ENCODE measurements at regions not wholly inside any gene's neighbourhood (a gene's known extent, or its start where the extent isn't known, plus 50 kb on each side); places are given as distances from the start of the nearest gene placed in this dataset.

DNA sequence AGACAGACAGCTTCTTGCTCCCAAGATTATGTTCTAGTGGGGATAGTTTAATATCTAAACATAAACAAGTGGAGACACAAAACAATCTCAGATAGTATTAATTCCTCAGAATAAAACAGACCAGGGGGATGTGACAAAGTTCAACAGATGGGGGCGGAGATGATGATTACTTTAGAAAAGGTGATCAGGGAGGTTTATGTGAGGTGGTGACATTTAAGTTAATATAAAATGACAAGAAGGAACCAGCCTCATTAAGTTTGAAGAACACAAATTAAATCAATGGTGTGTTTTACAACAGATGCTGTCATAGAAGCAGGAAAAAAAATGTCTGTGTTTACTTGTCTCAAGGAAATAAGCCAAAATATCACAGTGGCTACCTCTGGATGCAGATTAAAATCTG lies 119.6 kb upstream of the HMHB1 start:
- TF ChIP-seq, protein P1, sequence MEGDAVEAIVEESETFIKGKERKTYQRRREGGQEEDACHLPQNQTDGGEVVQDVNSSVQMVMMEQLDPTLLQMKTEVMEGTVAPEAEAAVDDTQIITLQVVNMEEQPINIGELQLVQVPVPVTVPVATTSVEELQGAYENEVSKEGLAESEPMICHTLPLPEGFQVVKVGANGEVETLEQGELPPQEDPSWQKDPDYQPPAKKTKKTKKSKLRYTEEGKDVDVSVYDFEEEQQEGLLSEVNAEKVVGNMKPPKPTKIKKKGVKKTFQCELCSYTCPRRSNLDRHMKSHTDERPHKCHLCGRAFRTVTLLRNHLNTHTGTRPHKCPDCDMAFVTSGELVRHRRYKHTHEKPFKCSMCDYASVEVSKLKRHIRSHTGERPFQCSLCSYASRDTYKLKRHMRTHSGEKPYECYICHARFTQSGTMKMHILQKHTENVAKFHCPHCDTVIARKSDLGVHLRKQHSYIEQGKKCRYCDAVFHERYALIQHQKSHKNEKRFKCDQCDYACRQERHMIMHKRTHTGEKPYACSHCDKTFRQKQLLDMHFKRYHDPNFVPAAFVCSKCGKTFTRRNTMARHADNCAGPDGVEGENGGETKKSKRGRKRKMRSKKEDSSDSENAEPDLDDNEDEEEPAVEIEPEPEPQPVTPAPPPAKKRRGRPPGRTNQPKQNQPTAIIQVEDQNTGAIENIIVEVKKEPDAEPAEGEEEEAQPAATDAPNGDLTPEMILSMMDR (IDR thresholded peaks at IDR 0.05) = no peak
- TF ChIP-seq, protein P2, sequence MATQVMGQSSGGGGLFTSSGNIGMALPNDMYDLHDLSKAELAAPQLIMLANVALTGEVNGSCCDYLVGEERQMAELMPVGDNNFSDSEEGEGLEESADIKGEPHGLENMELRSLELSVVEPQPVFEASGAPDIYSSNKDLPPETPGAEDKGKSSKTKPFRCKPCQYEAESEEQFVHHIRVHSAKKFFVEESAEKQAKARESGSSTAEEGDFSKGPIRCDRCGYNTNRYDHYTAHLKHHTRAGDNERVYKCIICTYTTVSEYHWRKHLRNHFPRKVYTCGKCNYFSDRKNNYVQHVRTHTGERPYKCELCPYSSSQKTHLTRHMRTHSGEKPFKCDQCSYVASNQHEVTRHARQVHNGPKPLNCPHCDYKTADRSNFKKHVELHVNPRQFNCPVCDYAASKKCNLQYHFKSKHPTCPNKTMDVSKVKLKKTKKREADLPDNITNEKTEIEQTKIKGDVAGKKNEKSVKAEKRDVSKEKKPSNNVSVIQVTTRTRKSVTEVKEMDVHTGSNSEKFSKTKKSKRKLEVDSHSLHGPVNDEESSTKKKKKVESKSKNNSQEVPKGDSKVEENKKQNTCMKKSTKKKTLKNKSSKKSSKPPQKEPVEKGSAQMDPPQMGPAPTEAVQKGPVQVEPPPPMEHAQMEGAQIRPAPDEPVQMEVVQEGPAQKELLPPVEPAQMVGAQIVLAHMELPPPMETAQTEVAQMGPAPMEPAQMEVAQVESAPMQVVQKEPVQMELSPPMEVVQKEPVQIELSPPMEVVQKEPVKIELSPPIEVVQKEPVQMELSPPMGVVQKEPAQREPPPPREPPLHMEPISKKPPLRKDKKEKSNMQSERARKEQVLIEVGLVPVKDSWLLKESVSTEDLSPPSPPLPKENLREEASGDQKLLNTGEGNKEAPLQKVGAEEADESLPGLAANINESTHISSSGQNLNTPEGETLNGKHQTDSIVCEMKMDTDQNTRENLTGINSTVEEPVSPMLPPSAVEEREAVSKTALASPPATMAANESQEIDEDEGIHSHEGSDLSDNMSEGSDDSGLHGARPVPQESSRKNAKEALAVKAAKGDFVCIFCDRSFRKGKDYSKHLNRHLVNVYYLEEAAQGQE (IDR thresholded peaks at IDR 0.05; ENCODE audit: insufficient read depth in 1 of 2, low read depth in 2 of 2, low read length in 1 of 2) = no peak
